ENCODE measurements at regions not wholly inside any gene's neighbourhood (a gene's known extent, or its start where the extent isn't known, plus 50 kb on each side); places are given as distances from the start of the nearest gene placed in this dataset.

DNA sequence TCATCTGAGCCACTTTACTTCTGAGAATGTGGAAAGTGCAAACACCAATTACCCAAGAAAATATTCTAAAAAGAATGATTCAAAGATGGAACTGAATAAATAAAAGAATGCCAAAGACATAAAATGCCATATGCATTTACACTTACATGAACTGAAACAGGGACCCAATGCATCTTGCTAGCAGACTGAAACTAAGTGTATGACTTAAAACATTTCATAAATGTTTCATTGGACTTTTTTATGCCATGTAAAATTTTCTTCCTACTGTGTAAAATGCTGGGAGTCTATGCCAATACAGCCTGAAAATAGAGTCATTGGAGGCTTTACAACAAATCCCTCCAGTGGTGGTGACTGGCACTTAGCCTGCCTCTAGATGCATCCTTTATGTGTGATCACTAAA, 735.1 kb upstream of the CCDC54 start:
- DNase-seq, result no peak

DNA sequence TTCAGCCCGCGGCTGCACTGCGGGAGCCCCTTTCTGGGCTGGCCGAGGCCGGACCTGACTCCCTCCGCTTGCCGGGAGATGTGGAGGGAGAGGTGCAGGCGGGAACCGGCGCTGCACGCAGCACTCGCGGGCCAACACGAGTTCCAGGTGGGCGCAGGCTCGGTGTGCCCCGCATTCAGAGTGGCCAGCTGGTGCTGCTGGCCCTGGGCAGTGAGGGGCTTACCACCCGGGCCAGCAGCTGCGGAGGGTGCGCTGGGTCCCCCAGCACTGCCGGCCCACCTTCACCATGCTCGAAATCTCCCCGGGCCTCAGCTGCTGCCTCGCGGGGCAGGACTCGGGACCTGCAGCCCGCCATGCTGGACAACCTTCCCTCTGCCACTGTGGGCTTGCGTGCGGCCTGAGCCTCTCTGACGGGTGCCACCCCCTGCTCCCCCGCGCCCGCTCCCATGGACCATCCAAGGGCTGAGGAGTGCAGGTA, 733.5 kb upstream of the CCDC54 start:
- no peak for DNase-seq

DNA sequence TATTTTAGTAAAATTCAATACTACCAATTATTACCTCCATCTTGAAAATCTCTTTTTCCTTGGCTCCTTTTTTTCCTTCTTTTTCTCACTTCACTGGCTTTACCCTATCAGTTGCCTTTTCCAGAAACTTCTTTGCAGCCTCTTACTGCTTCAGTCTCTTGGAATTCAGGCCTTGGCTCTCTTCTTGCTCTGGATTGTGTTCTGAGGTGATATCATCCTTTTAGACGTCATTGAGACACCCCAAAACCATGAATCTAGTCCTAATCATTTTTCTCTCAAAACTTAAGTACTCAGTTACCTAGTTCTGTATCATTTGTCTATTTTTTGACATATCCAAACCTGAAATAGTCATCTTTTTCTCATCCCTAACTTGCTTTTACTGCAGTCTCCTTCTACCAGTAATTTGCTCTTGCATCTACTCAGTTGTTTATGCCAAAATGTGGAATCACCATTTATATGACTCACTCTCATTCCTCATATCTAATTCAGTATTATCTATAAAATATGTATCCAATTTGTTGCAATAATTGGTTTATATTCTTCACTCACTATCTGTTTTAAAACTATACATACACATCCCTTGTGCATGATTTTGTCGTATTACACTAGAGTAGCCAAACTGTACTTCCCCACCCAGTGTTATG, 703.2 kb upstream of the CCDC54 start:
- no peak for DNase-seq

DNA sequence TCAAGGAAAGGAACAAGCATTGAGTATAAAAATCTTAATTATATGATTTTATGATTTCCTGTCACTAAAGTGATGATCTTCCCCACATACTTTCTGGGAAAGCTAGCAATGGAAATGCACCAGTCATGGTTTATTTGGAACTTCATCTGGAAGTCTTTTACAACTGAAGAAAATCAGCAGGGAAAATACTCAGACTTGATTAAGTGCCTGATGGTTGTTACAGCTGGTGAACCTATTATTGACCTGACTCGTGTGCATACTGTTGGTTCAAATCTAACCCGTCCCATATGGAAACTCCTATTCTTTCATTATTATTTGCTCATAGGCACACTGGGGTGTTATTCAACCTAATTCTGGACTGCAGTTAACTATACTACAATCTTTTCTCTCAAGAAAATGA, 701.8 kb upstream of the CCDC54 start:
- no peak for DNase-seq

DNA sequence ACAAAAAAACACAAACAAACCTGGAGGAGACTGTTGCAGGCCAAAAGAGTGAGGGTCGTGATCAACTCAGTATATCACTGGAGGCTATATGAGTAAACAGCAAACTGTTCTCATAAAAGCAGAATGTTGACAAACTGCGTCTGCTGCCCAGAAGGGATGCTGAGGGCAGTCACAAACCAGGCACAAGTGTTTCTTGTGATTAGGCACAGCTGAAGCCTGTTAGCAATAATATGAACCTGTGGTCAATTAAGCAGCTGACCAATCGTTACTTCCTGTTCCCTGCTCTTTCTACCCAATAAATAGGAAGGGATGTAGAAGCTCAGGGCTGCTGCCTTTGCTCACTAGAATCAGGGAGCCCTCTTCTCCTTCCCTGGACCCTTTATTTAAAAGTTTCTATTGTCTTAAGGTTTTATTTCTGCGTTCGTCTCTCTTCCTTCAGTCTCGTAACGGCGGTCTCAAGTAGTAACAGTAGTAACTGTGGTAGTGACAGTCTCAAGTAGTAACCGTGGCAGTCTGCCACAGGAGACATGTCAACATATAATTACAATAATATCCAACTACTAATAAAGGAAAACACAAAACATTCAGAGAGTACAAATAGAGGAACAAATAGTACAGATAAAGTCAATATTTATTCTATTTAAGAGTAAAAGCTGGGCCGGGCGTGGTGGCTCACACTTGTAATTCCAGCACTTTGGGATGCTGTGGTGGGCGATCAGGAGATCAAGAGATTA, 698.4 kb upstream of the CCDC54 start:
- DNase-seq, result no peak

DNA sequence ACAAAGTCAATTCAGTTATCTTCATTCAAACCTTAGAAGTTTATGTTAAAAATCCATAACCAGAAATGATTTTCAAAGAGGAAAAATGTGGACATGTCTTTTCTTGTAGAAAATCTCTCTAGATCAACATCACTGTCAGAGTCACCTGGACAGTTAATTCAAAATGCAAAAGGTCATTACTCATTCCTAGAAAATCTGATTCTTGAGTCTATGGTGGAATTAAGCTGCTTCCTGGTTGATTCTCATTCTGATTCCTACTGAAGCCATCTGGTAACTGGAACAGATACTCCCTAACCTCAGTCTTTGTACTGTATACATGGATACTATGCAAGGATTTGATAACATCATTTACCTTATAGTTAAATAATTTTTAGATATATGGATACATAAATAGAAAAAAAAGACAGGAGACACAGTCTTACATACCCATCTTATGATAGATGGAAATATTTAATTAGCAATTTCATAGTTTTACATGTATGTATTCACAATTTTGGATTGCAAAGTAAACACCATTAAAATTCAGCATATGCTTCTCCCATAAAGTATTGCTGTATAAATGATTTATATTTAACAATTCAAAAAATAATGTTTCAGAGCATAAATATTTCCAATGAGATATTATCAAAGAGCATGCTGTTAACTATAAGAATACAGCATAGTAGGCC, 693.2 kb upstream of the CCDC54 start:
- DNase-seq, result no peak

DNA sequence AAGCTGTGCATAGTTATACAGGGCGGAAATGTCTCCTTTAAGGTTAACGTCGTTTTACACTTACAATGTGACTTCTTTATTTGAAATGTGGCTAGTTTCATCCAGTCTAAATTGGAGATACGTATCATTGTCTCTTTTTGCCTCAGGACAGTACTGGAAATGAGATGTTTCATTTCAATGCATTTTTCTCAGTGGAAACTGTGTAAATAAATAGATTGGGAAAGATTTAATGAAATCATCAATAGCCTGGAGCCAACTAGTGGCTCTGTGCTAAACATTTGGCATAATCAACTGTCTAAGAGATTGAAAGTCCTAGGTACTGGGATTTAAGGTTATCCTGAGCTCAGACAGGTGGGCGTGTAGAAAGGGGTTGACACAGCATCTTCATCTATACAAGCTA, 691.5 kb upstream of the CCDC54 start:
- no peak for DNase-seq

DNA sequence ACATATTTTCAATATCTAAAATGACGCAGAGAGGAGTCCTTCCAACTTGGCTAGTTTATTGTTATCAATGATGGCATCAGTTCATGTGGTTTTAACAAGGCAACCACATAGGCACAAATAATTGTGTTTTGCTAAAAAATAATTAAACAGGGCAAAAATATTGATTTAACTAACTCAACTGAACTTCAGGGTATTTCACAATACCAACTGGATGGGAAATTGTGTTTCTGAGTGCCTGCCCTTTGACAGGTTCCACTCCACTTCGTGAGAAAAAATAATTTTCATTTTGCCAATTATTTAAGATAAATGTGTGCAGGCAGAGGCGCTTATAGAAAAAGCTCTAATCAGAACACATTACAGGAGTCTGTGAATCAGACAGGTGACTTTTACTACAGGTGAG, 689.3 kb upstream of the CCDC54 start:
- DNase-seq, result no peak

DNA sequence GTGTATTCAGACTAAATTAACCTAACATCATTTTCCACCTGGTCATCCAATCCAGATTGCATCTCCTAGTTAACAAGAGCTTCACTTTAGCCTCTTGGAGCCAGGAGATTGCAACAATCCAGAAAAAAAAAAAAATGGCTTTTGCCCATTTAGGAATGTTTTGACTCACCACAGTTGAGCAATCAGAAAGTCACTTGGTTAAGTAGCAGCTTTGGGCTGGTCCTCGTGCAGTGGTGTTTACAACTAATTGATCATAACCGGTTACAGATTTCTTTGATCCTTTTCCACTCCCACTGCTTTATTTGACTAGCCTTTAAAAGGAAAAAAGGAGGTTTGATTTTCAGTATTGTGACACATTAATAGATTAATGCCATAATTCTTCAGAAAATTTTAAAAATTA, 688.8 kb upstream of the CCDC54 start:
- no peak for DNase-seq

DNA sequence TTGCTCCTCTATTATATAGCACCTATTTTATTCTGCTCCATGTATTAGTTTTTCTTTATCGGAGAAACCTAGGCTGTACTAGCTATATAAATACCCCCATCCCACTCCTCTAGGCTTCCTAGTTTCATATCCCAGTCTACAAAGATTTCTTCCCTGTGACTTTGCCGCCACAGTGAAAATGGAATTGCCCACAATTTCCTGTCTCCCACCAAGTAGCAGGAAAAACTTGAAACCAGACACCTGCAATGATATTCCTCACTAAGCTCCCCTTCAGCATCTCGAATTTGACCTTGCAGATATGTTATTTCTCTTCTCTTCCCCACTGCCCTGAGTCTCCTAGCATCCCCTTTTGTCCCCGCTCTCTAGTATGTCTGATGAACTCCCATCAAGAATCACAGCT, 685.8 kb upstream of the CCDC54 start:
- DNase-seq, result no peak

DNA sequence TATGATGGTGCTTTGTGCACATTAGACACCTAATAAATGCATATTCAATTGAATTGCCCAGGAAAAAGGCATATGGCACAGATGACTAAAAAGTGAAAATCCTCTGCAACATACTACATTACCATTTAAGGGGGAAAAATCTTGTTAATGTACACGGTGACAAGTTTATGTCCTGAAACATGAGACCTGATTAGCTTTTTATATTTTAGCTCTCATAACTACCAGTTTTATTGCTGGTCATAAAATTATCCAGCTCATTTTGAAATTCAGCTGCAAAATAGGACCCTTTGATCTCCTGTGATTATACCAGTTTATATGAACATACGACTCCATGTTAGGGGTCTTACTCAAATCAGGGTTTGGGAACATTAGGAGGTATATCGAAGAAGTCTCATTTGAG, 684.6 kb upstream of the CCDC54 start:
- DNase-seq, result no peak

DNA sequence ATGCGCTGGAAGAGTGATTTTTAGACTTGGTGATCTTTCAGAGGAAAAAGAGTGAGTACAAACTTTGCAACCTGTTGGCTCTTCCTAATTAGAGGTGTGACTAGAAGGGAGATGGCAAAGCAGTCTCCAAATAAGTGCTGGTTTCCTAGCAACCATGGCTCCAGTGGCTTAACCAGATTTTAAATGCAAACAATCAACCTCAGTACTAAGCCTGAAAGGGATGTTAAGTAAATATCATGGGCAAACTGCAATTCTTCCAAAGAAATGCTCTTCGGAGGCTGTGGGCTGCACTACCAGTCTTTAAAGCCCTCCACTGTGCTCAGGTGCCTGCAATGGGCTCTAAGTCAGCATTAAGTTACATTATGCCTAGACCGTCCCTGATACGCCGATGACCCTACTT, 678.1 kb upstream of the CCDC54 start:
- DNase-seq, result no peak

DNA sequence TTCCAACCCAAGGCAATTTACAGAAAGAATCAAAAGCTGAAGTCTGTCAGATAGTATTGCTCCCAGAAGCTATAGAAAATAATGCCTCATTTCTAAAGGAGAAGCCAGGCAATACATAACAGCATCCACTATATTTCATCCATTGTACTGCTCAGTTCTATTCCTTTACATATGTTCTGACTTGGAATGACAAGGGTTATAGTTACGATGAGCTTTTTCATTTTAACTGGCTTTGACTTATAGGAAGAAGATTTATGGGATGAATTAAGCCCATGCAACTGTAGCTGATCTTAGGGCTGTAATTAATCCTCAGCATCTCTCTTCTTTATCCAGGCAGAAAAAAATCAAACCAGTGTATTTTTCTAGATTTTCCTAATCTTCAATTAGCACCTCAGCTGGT, 676.3 kb upstream of the CCDC54 start:
- DNase-seq, result no peak

DNA sequence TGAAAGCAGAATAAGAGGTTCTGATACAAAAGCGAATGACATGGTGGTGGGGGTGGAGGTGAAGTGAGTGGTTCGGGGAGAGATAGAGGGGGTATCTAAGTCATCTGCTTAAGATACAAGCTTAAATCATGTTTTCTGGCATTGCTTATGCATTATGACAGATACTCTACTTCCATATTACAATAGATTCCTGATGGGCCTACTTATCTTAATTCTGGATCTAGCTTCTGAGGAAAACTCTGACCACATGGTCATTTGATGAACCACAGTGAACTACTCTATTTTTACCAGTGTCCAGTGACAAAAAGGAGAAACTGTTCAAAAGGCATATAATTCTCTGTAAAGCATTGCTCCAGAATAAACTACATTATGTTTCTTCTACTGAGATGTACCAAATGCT, 673.7 kb upstream of the CCDC54 start:
- DNase-seq, result no peak

DNA sequence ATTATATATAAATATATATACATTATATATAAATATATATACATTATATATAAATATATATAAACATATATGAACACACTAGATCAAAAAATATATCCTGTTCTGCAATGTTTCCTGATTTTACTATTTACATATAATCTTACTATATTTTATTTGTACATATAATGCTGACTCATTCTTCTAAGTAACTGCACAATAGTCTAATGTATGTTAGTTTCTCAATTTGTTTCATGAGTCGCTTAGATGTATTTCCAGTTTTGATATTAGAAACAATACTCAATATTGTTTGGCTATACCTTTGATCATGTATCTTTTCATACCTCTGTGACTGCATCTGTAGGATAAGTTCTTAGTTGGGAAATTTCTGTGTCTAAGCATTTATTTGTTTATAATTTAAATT, 669.9 kb upstream of the CCDC54 start:
- no peak for DNase-seq

DNA sequence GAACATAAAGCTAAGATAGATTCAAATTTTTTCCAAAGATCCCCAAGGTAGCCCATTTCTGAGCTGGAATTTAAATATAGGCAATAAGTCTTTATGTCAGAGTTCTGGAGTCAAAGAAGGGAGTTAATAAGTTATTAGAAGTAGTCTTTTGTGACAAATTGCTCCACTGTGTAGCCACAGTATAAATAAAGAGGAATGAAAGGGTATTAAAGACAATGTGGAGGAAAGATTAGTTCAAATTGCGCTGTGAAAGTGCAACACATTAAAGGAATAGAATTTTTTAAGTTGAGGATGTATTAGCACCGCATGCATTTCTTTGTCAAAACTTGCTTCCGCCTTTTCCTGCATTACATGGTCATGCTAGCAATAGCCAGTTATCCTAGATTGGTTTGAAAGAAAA, 666.6 kb upstream of the CCDC54 start:
- DNase-seq, result no peak

DNA sequence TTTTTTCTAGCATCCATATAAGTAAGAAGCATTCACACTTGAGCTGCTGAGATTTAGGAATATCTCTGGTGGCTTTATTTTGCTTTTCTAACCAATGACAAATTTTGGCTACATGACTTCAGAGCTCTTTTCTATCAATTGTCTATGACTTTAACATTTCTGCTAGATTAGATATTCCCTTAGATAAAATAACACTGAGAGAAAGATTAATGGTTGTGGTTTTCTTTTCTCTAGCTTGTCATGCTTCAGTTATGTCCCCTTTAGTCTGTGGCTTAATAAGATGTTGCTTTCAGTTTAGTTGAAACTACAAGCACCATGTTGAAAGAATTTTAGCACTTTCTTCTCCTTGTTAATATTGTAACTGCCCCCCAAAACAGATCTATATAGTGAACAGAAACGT, 665.6 kb upstream of the CCDC54 start:
- no peak for DNase-seq

DNA sequence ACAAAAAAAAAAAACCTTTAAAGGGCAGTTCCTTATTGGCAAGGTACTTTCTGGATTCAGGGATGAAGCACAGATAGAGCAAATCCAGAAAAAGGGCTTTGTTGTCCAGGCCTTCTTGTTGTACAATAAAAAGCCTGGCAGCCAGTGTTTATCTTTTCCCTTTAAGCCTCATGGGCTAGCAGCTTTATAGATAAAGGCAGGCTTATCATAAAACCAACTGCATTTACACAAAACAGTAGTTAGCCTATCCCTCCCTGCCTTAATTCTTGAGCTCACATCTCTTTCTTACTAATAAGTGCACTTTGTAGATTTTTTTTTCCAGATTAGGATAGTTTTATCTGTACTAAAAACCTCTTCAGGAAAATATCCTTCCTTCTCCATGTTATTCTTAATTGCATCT, 662.8 kb upstream of the CCDC54 start:
- DNase-seq, result no peak

DNA sequence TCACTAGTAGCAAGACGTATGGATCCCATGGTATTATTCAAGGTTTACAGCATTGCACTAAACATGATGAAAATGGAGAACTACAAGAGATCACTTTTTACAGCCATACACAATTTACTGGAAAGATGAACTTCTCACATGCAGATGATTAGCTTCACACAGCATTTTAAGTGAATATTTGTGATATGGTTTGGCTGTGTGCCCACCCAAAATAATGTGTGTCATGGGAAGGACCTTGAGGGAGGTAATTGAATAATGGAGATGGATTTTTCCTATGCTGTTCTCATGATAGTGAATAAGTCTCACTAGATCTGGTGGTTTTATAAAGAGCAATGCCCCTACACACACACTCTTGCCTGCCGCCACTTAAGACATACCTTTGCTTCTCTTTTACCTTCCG, 662.0 kb upstream of the CCDC54 start:
- no peak for DNase-seq

DNA sequence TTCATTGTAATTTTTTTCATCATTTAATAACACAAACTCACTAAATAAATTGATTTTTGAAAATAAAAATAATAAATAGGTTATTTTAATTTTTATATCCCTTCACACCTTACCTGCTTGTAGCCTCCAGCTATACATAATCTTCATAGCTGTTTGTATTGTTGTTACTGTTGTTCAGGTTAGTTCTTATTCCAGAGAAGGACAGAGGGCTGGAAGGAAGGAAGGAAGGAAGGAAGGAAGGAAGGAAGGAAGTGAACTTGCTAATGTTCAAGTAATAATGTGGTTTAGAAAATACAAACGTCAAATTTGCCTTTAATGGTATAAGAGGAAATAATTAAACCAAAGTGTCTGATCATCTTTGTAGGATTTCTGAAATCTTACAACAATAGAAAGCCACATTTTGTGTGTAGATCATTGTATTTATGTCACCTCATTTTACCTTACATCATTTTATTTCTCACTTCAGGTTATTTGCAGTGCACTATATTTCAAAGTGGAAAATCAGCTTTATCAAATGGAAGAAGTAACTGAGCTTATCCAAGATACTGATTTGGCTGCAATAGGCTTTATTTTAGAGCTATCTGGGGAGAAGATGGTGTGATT, 660.0 kb upstream of the CCDC54 start:
- DNase-seq, result no peak

DNA sequence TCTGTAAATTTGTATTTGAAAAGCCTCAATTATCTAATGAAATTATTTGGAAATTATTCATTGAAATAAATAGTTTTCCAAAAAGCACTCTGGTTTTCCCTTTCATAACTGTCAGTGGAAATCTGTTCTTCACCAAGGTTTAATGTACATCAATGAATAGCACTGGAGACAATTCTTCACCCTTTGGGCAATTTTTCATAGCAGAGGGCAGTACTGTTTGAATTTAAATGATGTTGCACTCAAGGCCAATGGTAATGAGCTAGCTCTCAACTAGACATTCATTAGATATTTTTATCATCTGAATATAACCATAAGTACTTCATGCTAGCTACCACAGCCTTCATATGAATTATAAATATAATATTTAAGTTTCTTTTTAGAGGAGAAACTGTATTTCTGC, 658.2 kb upstream of the CCDC54 start:
- no peak for DNase-seq

DNA sequence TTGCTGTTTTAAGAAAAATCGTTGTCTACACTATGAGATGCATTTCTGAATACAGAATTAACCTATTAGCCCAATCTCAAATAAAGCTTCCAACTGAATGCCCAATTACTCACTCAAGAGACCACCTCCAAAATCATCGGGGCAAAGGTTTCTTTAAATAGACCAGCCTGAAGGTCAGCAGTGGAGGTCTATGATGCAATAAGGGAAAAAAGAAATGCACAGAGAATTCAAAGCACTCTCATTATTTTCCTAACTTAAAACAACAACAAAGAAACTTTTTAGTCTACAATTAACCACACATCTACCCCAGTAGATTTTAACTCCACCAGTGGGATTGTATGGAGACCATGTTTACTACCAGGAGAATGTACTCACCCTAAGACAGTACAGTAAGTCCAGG, 657.7 kb upstream of the CCDC54 start:
- no peak for DNase-seq

DNA sequence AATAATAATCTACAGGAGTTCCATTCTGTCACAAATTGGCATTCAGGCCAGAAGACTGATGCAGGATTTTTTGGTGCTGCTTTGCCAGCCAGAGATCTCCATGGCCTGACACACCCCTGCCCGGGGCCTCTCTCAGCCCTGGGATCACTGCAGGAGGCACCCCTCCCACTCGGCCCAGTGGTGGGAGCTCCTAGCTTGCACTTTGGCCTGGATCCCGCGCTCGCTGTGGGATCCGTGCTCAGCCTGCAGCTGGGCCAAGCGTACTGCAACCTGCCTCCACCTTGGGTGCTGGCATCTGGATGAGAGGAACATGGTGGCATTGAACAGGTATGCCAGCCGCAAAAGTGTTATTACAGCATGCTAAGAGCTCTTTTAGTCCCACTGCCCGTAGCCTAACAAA, 656.7 kb upstream of the CCDC54 start:
- DNase-seq, result no peak

DNA sequence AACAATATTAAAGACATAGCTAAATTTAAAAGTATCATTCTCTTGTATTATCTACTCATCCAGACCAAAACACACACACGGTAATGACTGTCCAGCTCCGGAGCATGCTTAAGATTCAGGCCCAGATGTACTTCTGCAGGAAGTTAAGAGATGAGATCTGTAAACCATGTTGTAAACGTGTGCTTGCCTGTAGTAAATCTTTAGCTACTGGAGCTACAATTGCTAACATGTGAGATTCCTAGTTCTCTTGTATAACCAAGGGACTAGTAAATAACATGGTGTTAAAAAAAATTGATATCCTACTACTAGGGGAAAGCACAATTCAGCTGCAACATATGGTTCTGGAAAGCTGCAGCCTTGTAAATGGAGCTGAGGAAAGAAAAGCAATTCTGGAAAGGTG, 651.7 kb upstream of the CCDC54 start:
- DNase-seq, result no peak
